ENCODE measurements at regions not wholly inside any gene's neighbourhood (a gene's known extent, or its start where the extent isn't known, plus 50 kb on each side); places are given as distances from the start of the nearest gene placed in this dataset.

DNA sequence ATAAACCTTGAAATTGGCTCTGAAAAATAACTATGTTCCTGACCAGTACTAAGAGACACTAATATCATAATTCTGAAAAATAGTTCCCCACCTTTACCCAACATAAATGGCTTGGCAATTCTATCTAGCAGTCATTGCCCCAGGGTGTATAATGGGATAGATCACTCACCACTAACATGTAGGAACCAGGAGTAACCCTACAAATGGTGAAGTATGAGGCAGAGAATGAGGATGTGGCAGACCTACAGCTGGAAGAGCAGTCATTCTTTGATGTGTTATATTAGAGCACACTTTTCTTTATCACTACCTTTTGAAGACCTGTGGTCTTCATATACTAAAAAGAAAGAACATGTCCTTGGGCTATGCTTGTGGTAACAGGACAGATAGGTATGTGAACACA is 136.5 kb upstream of the SYNDIG1 start:
- DNase-seq, result no peak

- DNase-seq, result no peak
These were observed 137.5 kb upstream of the SYNDIG1 start for GRCh38 chr20:24331939-24332338.

- DNase-seq, result no peak
These were observed 140.5 kb upstream of the SYNDIG1 start for GRCh38 chr20:24328901-24329300.

- DNase-seq, result no peak
These were observed 147.5 kb upstream of the SYNDIG1 start for GRCh38 chr20:24321973-24322372.

DNA sequence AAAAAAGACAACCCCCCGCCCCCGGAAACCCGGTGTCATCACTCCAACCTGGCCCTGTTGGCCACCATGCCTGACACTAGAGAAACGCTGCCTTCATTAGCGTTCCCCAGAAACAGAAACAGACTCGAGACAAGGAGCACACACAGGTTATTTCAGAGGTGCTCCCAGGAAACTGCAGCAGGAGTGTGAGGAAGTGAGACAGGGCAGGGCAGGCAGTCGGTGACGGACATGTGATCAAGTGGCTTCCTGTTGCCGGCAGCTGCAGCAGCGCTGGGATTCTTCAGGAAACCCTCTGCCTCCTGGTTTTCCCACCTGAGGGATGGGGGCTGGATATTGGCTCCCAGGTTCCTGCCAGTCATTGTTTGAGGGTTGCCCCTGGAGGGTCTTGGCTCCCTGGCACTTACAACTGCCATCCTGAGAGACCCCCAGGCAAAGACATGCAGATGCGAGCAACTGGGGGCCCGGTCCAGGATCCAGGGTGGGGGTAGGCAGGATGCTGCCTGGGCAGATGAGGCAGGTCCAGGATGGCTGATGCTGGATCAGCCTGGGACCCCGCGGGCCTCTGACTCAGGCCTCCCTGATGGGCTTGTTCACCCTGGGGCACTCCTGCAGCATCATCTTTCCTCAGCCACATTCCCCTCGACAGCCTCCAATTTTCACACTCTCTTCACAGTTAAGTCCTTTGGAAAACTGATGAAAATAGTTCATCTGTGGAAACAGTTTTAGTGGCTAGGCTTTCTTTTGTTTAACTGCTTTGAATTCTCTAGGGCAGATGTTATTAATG is 150.7 kb upstream of the SYNDIG1 start:
- DNase-seq, result no peak

DNA sequence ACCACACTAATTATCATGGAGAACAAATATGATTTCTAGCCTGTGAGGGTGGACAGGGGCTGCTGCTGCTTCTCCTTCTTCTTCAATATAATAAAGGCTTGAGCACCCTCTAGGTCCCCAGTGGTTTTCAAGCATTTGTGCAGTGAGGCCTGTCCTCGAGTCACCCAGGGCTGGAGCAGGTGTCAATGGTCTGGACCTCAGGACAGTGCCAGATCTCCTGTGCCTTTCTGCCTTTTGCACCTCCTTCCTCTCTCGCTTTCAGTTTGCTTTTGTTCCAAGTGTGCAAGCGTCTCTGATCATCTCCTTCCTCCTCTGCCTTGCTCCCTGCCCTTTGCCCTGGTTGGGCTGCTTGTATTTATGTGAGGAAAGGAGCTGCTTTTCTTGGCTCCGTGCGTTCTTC is 152.2 kb upstream of the SYNDIG1 start:
- no peak for DNase-seq

DNA sequence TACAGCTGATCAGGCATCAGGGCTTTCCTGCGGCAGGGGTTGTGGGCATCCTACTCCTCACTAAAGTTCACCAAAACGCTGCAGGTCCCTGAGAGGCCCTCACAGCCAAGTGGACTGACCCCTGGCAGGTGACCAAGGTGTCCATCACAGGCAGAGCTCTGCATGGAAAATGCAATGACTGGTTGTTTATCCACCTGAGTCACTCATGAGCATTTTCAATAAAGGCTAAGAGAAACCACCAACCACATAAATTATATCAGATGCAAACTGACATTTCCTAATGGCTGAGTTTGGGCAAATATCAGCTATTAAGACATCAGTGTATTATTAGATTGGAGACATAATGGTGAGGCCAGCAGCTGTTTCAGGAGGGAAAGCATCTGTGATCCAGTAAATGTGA is 152.7 kb upstream of the SYNDIG1 start:
- no peak for DNase-seq

DNA sequence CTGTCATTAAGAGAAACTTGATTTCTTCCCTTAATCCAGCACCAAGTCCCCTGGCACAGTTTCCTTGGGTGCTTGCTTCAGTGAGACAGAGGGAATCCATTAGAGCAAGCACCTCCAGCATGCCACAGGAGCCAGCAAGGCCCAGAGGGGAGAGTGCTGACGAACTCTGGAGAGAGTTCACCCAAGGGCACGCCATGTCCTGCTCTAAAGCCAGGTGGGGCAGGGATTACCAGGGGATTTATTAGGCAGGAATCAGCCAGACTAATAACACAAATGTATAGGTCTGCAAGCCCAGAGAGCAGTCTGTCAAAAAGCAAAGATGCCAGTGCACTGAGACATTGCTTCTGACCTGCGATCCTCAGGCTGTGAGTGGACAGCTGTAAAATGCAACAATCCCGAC is 155.4 kb upstream of the SYNDIG1 start:
- DNase-seq, result no peak

DNA sequence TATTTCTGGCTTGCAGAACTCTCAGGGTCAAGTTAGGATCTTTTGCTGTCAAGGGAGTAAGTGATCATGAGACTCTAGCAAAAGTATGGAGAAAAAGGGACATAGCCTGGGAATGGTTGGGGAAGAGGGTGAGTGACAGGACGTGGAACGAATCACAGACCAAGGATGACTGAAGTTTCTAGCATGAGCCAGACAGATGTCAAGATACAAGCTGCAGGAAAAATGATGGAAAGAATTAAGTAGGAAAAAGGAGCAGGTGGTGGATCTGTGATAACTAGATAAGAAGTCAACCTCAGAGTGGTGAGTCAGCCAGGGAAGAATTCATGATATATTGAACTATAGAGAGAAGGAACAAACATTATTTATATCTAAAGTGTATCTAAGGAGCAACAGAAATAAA is 159.8 kb upstream of the SYNDIG1 start:
- DNase-seq, result no peak

GRCh38 chr20:24305371-24305770 is 164.1 kb upstream of the SYNDIG1 start:
- DNase-seq, result no peak

DNA sequence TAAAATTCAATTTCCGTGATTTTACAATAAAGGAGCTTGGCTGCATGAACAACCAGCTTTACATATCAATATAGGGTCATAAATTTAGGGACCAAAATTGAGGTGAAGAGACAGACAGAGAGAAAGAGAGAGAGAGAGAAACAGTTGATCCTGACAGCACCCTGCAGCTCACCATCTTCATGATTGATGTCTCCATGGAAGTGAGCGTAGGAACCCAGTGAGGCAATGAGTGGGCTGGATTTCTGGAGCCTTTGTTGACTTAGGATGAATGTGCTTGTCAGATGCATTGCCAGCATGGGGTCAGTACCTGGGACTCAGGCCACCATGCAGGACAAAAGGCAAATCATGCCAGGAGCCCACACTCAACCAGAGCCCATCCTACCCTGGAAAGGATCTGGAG is 165.1 kb upstream of the SYNDIG1 start:
- no peak for DNase-seq

DNA sequence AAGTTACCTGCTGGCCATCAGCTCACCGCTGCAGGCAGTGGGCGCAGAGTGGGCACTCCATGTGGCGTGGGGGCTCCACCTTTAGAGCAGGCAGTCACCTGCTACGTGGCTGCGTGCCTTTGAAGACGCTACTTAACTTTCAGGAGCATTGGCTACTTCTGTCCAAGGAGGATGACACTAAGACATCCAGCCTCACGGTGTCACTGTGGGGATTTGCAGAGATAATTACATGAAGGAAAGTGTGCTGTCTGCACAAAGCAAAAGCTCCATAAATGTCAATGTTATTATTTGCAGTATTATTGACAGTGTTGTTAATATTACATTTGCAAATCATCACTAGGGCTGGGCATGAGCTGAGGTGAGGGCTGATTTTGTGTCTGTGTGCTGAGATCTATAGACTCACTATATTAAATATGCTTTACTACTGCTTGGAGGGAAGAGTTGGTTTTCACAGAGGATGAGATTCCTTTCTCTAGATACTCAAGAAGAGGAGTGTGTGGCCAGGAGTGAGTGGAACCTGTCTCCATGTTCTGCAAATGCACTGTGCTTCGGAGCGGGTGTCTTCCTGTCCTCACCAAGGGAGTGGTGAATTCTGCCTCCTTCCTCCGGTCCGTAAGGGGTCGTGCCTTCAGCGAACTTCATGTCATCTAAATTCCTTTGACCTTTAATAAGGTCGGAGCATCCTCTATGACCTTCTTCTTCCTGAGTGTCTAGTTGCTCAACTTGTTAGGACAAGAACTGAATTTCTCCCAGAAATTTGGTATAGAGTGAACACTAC is 165.8 kb upstream of the SYNDIG1 start:
- no peak for DNase-seq

- no peak for DNase-seq
These were observed 171.4 kb upstream of the SYNDIG1 start for GRCh38 chr20:24297993-24298392.

- no peak for DNase-seq
These were observed 172.8 kb upstream of the SYNDIG1 start for GRCh38 chr20:24296477-24297261.

- DNase-seq, result no peak
These were observed 178.4 kb upstream of the SYNDIG1 start for GRCh38 chr20:24291014-24291413.

DNA sequence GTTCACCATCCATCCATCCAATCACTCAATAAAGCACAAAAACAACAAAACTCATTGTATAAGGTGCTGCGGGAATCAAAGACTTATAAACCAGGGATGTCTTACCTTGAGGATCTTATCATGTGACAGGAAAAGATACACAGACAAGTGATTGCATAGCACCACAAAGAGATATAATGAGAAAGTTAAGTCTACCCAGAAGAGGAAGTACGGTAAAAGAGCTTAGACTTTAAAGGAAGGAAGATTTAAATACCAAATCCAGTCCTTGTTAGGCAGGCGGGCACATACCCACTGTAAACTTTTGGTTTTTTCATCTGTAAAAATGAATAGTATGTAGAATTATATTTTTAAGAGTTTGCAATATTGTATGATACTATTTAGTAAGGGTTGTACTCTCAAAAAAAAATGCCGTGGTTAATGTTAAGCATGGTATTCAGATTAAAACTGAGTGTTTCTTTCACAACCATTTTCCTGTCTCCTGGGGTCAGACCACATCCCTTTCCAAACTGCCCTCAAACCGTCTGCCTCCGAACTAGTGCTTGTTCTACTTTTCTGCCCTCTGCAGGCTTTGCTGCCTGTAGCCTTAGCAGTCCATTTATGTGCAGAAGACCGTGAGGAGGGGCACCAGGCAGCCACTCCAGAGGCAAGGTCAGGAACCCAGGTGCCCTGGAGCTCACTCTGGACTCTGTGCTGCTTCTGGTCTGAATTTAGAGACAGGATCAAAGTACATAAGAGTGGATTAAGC is 179.5 kb upstream of the SYNDIG1 start:
- no peak for DNase-seq

- DNase-seq, result no peak
These were observed 186.2 kb upstream of the SYNDIG1 start for GRCh38 chr20:24283186-24283585.

- DNase-seq, result no peak
These were observed 192.2 kb upstream of the SYNDIG1 start for GRCh38 chr20:24277196-24277595.

GRCh38 chr20:24275946-24276705 is 193.3 kb upstream of the SYNDIG1 start:
- DNase-seq, result no peak

- no peak for DNase-seq
These were observed 196.2 kb upstream of the SYNDIG1 start for GRCh38 chr20:24273251-24273650.

DNA sequence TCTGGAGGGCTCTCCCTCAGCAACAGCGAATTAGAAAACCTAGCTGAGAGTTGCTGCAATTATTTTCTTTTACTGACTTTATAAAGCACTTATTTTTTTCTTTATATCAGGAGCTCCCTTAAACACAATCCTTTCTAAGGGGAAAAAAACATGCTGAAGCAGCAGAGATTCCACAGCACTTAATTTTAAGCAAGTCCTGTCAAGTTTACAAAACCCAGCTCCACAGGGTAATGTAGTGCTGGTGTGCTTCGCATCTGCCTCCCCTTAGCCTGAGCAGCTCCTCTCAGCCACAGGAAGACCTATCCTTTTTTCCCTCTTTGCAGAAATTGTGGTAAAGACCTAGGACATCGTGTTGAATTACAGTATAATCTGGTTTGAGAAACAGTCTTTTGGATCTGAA is 208.1 kb upstream of the SYNDIG1 start:
- DNase-seq, result no peak

DNA sequence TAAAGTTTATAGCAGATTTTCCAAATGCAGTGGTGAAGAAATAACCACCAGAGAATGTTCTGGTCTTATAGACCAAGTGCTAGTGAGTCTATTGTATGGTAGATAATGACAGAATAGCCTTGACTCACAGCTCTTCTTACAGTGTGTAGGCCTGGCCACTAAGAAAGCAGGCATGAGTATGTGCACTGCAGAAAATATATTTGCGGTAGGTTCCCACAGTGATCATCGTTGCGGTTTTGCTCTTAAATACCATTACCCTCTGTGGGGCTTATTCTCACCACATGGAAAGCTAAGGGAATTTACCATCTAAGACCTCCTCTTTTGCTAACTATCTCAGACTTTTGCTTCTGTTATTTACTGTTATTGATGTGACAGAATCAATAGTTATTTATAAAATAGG is 212.3 kb upstream of the SYNDIG1 start:
- no peak for DNase-seq
